Keratinocyte (primary cell): ENCODE measurements at regions not wholly inside any gene's neighbourhood (a gene's known extent, or its start where the extent isn't known, plus 50 kb on each side); places are given as distances from the start of the nearest gene placed in this dataset.

Source experiments
- EZH2 ChIP-seq: IDR thresholded peaks from one replicate; pipeline ENCODE4 v1.6.1; 2012; ENCODE audit warnings: inconsistent platforms, mild to moderate bottlenecking, low read length, moderate library complexity
- TF ChIP-seq, protein P1 (sequence below), 3 experiments: IDR thresholded peaks in 1 of 3; conservative IDR thresholded peaks in 1 of 3; optimal IDR thresholded peaks in 1 of 3; 2 replicates in 2 of 3; 3 replicates in 1 of 3; pipeline versions ENCODE3 to v1.5.1; 2011; ENCODE audit warnings: low read length in 3 of 3, mild to moderate bottlenecking in 3 of 3, moderate library complexity in 2 of 3, control low read depth in 1 of 3, inconsistent platforms in 1 of 3; ENCODE audit not compliant: insufficient read depth in 2 of 3; ENCODE audit errors: extremely low read depth in 1 of 3

DNA sequence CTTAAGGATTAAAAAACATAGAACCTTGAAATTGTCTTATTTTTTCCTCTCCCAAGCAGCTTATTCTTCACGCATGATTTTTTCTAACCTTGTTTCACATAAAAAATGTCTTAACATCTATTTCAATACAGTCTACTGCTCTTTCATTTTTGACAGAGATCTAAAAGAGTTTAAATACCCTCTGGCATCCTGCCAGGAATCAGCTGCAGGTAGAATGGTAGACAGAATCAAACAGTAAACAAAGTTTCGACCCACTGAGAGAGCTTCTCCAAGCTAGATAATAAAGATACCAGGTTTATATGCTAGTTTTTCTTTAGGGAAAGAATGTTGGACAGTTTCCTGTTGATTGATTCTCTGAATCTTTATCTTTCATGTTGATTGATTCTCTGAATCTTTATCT is 555.8 kb upstream of the CDH9 start:
- TF ChIP-seq, protein P1, sequence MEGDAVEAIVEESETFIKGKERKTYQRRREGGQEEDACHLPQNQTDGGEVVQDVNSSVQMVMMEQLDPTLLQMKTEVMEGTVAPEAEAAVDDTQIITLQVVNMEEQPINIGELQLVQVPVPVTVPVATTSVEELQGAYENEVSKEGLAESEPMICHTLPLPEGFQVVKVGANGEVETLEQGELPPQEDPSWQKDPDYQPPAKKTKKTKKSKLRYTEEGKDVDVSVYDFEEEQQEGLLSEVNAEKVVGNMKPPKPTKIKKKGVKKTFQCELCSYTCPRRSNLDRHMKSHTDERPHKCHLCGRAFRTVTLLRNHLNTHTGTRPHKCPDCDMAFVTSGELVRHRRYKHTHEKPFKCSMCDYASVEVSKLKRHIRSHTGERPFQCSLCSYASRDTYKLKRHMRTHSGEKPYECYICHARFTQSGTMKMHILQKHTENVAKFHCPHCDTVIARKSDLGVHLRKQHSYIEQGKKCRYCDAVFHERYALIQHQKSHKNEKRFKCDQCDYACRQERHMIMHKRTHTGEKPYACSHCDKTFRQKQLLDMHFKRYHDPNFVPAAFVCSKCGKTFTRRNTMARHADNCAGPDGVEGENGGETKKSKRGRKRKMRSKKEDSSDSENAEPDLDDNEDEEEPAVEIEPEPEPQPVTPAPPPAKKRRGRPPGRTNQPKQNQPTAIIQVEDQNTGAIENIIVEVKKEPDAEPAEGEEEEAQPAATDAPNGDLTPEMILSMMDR (optimal IDR thresholded peaks at IDR 0.05 in 1 of 3, IDR thresholded peaks at IDR 0.05 in 1 of 3, conservative IDR thresholded peaks at IDR 0.05 in 1 of 3; ENCODE audit: extremely low read depth in 1 of 3, insufficient read depth in 2 of 3, low read length in 3 of 3) = no peak
- TF ChIP-seq EZH2 = no peak
